ENCODE measurements at regions not wholly inside any gene's neighbourhood (a gene's known extent, or its start where the extent isn't known, plus 50 kb on each side); places are given as distances from the start of the nearest gene placed in this dataset.
"Not testable (repeated sequence)": the region's sequence is repeated elsewhere in the genome, so short reads cannot be mapped to it uniquely, and the experiment has no call there.

DNA sequence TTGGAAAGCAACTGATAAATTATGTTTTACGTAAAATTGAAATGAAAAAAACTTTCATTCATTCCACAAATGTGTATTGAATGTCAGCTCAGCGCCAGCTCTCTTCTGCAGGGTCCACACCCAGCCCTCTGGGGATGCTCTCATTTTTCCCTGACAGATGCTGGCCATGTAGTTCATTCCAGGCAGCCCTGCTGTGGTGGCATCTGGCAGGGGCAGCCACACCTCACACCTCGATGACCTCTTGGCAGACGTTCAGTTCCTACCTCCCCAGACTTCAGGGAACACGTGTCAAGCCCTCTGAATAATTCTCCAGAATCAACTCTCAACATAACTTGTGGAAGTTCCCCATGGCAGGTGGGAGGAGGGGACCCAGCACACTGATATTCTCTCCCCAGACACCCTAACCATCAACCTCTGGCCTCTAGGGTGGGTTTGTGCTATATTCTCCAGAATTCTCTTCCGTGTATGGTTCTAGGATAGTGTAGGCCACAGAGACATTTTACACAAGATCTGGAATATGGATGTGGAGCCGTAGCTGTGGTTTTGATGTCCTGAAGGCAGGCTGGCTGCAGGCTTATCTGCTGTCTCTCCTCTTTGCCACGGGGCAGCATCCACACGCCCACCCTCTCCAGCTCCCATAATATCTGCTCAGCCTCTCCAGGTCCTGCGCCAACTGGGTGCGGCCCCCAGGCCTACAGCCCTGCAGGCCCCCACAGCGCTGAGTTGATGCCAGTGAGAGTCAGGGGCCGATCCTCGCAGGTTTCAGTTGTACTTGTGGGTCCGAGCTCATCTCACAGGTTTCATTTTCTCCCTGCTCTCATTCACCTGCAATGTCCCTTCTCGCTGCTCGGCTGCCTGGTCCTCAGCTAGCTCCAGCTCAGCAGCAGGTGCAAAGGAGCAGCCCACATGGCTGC, 175.8 kb upstream of the ARID1B start:
- no peak for DNase-seq (ENCODE audit: low spot score)

DNA sequence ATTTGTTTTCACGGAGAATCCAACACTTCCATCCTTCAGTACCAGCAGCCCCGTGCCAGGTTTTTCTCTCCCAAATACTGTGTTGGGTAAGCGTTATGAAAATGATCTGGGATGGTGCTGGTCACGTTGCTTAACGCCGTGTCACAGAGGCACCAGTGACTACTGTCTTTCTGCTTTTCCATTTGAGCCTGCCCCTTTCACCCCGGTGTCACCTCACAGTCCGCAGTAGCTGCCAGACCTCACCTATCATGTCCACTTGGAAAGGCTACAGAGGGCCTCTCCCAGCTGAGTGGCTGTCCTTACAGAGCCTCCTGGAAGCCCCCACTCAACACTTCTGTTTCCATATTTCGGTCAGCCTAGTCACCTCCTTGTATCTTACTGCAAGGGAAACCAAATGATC, 176.5 kb upstream of the ARID1B start:
- no peak for DNase-seq (ENCODE audit: low spot score)

DNA sequence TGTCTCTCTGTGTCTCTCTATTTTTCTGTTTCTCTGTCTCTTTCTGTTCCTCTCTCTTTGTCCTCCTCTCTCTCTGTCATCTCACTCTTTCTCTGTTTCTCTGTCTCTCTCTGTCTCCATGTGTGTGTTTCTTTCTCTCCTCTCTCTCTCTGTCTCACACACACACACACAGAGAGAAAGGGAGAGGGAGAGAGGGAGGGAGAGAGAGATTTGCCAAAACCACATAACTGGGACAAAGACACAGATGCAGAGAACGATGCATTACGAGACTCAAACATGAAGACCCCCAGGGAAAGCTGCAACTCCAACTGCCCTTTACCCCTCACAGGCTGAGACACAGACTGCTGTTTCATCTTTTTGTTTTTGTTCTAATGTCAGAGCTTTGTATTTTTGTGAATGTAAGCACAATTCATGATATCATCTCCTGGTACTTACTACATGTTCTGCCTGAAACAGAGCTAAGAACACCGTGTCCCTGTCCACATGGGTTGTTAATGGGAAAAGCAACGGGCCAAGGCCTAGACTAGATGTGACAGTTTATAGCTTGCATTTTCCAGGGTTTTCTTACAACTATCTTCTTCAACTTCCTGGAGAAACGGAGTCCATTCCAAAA, 177.1 kb upstream of the ARID1B start:
- no peak for DNase-seq (ENCODE audit: low spot score)

DNA sequence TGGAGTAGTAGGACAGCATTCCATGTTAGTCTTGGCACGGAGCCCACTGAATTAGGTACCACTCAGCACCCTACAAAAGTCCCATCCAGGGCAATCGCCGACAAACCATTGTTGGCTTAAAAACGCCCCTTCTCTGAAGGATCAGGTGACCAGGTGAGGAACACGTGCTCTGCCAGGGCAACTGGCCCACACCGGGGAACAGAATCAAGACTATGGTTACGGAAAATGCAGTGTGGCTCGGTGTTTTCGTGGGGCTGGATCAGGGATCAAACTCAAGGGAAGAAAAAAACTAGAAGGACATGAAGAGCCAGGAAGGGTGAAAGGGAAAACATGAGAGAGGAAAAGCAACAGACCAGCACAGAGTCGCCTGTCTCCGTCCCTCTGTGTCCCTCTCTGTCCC, 177.8 kb upstream of the ARID1B start:
- no peak for DNase-seq (ENCODE audit: low spot score)

DNA sequence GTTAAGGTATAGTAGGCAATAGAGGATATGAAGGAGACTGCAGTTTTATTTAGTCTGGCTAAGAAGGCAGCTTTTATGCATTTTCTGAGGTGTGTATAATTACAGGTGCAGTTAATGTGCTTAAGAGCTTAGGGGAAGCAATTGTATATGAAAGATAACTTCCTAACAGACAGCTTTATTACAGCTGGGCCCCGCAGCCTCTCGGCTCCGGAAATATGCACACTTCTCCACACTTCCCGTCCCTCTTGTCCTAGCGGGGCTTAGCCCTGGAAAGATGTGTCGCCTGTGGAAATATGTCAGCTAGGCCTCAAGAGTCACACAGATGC, 178.4 kb upstream of the ARID1B start:
- DNase-seq (ENCODE audit: low spot score) = no peak

DNA sequence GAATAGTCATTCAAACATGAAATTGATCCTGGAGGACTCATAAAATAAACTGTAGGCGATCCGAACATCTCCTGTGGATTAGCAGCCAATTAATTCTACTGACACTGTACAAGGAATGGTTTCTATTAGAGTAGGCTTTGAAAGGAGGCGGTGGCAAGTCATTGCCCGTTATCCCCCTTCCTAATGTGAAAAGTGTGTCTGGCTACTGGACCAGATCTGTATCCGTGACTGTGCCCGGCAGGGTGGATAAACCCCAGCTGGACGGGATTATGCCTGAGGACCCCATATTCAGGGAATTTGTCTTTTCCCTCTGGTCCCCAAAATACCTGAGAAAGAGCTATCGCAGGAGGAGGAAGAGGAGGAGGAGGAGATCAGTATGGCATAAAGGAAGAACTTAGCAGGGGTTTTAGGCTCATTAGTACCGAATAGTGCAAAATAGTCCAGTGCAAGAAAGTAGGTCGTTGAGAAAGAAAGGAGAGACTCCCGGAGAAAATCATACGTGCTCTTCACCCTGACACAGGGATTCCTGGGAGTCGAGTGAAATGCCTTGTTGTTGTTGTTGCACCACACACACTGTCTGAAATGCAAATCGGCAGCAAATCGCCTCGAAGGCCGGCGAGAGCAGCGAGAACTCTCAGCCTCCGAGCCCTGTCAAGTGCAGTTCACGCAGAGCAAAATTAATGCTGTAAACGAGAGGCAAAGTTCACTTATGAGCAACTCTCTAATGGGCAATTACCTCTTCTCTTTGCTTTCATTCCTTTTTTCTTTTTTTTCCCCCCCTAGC, 178.9 kb upstream of the ARID1B start:
- no peak for DNase-seq (ENCODE audit: low spot score)

DNA sequence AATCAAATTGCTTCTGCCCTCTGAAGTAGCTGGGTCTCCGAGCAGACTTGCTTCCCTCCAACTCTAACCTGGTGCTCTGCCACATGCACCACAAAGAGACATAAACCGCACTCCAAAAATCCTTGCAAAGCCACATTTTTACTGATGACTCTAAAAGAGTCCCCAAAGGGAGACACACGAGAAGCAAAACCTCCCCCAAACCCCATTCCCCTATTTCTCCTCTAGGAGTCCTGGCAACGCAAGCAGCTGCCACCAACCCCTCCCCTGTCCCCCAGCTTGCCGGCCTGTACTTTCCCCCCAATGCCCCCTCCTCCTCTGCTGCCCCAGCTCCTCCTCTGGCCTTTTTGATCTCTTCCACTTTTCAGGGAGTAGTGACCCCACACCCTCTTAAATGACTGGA, 180.1 kb upstream of the ARID1B start:
- no peak for DNase-seq (ENCODE audit: low spot score)

DNA sequence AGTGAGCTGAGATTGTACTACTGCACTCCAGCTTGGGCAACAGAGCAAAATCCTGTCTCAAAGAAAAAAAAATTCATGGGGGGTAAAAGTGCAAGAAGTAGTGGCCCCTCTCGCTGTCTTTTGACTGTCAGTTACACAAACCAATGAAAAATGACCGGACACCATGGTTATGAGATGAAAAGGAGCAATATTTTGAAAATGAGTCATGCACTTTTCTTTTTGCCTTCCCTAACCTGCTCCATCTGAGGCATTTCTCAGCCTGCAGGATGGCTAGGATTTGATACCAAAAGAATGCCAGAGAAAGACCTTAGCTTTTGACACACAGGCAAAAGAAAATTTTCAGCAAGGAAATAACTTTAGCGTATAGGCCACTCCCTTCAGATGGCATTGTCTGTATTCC, 181.7 kb upstream of the ARID1B start:
- no peak for DNase-seq (ENCODE audit: low spot score)

DNA sequence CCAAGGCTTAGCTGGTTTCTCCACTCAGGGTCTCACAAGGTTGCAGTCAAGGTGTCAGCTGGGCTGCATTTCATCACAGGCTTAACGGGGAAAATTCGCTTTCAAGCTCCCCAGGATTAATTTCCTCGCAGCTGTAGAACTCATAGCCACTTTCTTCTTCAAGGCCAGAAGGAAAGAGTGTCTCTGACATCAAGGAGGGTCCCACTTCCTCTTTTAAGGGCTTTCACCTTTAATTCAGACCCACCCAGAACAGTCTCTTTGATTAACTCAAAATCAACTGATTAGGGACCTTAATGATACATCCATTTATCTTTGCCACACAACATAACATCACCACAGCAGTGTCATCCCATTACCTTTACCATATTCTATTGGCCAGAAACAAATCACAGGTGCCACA, 183.3 kb upstream of the ARID1B start:
- no peak for DNase-seq (ENCODE audit: low spot score)

DNA sequence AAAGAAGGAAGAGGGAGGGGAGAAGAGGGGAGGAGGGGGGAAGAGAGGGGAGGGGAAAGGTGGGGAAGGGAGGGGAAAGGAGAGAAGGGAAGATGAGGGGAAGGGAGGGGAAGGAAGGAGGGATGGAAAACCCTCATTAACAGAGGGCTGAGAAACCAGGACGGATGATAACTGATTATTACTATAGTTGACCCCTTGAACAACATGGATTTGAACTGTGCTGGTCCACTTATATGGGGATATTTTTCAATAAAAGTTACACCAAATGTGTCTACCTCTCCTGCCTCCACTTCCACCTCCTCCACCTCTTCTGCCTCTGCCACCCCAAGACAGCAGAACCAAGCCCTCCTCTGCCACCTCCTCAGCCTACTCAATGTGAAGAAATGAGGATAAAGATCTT, 184.1 kb upstream of the ARID1B start:
- DNase-seq (ENCODE audit: low spot score) = no peak

DNA sequence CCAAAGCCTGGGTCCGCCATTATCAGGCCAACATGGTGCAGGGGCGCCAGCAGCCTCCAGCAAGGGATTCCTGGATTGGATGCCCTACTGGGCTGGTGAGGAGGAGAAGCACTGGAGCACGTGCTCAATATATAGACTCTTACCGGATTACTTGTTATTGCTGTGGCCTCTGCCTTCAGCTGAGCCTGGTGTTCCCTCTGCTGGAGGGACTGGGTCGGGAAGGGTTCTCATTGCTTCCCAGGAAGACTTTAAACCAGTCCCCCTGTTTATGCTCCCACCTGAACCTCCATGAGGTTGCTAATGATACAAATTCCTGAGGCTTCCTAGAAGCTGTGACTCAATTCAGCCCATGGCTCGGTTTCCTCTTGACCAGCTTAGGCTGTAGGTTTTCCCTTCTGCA, 186.7 kb upstream of the ARID1B start:
- DNase-seq (ENCODE audit: low spot score) = no peak

DNA sequence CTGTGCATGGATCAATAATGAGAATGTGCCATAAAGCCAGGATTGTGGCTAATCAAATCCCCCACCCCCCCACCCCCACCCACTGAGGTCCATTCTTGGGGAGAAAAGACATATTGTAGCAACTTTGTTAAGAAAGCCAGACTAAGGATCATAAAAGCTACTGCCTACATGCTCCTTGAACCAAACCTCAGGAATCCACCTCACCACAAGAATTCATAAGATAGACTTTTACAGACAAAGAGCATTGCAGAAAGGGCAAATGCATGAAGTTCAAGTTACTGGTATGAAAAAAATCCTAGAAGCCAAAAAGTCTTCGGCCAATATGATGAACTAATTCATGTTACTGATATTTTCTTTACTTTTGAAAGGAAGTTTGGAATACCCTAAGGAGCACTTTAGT, 187.9 kb upstream of the ARID1B start:
- no peak for DNase-seq (ENCODE audit: low spot score)

DNA sequence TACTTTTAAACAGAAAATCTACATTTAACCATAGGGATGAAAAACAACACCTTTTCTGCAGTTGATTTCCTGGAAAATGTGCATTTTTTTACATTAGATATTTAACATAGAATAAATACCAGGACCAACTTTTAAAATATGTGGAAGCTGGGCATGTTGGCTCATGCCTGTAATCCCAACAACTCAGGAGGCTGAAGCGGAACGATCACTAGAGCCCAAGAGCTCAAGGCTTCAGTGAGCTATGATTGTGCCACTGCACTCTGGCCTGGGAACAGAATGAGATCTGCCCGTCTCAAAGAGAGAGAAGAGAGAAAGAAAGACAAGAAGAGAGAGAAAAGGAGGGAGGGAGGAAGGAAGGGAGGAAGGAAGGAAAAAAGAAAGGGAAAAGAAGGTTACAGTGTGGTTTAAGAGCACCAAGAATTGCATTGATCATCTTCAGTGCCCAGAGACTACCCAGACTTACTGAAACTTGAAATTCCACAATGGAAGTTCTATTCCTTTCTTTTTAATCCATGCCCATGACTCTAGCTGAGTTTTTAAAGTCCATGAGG, 189.4 kb upstream of the ARID1B start:
- DNase-seq (ENCODE audit: low spot score) = no peak

DNA sequence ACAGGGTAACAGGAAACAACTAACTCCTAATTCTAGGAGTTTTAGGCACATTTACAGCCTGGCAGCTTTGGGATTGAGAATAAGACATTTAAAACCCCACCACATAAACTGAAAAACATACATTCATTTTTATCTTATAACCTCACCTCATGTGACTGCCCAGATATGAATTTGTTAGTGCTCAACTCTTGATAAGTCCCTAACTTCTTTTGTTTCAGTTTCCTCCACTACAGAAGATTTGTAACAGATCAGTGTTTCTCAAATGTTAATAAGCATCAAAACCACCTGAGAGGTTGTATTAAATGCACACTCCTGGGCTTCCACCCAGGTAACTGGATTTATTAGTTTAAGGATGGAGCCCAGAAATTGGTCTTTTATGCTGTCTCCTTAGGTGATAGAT, 190.1 kb upstream of the ARID1B start:
- no peak for DNase-seq (ENCODE audit: low spot score)

DNA sequence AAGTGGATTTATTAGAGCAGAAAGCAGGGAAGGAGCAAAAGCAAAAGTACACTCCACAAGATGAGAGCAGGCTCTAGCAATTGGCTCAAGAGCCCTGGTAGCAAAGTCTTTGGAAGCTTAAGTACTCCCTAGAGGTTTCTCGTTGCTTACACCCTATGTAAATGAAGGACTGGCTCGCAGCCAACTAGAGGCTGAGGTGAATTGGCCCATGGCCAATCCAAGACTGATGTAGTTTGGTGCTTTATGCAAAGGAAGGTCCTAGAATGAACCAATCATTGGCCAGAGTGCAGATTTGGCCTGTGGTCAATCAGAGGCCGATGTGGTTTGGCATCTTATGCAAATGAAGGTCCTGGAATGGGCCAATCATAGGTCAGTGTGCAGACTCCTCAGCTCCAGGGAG, 191.3 kb upstream of the ARID1B start:
- no peak for DNase-seq (ENCODE audit: low spot score)

DNA sequence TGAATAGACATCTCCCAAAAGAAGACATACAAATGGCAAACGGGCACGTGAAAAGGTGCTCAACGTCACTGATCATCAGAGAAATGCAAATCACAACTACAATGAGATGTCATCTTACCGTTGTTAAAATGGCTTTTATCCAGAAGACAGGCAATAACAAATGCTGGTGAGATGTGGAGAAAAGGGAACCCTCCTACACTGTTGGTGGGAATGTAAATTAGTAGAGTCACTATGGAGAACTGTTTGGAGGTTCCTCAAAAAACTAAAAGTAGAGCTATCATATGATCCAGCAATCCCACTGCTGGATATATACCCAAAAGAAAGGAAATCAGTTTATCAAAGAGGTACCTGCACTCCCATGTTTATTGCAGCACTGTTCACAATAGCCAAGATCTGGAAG, 193.1 kb upstream of the ARID1B start:
- not testable (repeated sequence) for DNase-seq (ENCODE audit: low spot score)

DNA sequence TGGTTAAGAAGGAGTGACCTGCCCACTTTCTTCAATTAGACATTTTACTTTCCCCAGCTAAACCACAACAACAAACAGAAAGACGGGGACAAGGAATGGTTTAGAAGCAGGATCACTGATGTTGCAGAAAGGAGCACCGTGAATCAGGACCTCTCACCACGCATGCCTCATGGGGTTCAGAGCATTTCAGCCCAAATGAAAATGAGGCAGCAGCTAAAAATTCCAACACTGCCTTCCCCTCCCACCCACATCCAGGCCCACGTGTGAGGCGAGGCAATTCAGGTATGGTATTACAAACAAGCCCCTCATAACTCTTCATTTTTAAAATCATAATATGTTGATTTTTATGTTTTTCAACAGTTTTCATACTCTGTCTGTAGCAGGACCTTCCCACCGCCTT, 194.1 kb upstream of the ARID1B start:
- DNase-seq (ENCODE audit: low spot score) = no peak

DNA sequence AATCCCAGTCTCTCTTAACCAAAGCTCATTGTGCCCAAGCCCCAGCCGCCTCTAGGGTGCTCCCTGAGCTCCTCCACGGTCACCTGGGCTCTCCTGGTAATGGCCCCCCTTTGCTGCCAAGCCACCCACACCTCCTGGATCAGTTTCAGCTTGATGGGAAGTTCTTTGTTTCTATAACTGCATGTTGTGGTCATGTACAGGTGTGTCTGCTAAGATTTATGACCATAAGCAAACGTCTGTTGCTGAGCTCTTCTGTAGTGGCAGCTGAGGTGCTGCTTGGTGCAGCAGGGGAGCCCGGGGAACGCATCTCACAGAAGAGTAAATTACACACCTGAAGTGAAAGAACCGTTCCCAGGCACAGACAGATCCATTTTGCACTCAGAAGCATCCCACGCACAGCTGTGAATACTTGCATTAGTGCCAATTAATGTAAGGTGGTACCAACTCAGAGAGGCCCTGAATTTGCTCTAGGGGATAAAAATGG, 194.6 kb upstream of the ARID1B start:
- no peak for DNase-seq (ENCODE audit: low spot score)

DNA sequence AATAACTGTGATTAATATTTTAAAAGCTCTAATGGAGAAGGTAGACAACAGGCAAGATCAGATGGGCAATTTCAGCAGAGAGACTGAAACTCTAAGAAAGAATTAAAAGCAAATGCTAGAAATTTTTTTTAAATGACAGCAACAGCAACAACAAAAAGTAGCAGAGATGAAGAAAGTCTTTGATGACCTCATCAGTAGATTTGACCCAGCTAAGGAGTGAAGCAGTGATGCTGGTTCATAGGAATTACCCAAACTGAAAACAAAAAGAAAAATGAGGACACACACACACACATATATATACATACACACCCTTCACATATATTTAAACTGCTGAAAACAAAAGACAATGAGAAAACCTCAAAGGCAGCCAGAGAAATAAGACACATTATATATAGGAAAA, 197.6 kb upstream of the ARID1B start:
- DNase-seq (ENCODE audit: low spot score) = no peak

DNA sequence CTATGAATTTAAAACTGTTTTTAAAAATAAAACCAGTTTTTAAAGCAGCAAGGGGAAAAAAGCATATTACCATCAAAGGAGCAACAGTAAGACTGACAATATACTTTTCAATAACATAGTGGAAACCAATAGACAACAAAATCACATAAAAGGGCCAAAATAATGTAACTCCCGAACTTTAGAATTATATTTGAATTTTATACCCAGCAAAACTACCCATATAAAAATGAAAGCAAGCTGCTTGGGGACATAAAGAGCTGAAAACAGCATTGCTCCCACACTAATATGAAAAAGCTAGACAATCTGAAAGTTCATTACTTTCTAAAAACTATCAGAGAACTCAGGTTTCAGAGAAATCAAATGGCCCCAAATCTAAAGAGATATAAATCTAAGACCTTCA, 199.4 kb upstream of the ARID1B start:
- DNase-seq (ENCODE audit: low spot score) = no peak

DNA sequence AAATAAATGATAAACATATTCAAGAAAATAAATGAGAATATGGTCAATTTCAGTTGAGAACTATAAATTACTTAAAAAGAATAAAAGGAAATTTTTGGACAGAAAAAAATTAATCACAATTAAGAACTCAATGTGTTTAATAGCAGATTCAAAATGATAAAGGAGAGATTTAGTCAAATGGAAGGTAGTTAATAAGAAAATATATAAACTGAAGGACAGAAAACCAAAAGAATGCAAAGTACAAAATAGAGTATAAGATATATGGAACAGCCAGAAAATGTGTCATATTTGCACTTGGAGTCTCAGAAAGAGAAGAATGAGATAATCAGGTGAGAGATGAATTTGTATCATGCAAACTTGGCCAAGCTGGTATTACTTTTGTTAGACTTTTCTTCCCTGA, 201.8 kb upstream of the ARID1B start:
- DNase-seq (ENCODE audit: low spot score) = no peak

DNA sequence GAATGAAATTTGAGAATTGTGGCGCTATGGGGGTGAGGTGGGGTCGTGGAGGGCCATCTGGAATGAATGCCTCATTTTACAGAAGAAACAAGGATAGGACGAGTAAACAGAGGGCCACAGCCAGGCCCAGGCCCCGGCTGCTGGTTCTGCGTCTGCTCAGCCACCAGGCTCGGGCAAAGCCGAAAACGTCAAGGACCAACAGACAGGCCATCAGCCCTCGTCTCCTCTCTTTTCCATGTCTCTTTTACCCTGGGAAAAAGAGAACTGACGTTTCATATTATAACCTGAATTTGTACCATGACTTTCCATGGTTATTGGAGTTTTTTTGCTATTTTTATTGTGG, 212.4 kb upstream of the ARID1B start:
- DNase-seq (ENCODE audit: low spot score) = no peak
